Fibroblast of the conjunctiva (primary cell): ENCODE measurements at regions not wholly inside any gene's neighbourhood (a gene's known extent, or its start where the extent isn't known, plus 50 kb on each side); places are given as distances from the start of the nearest gene placed in this dataset.

Source experiments
- DNase-seq: peaks from one replicate; pipeline ENCODE4 v3.0.0-alpha.2; 2010; ENCODE audit warnings: low read depth

- DNase-seq = no peak
Observed at GRCh38 chr5:26669523-26669922, 368.9 kb downstream of the CDH9 start.

- no peak for DNase-seq
Observed at GRCh38 chr5:26669031-26669430, 369.4 kb downstream of the CDH9 start.

GRCh38 chr5:26666371-26666770 lies 372.0 kb downstream of the CDH9 start:
- DNase-seq = no peak

- DNase-seq = no peak
Observed at GRCh38 chr5:26663500-26663899, 374.9 kb downstream of the CDH9 start.

GRCh38 chr5:26662806-26663360 lies 375.5 kb downstream of the CDH9 start:
- DNase-seq = no peak

GRCh38 chr5:26660116-26660515 lies 378.3 kb downstream of the CDH9 start:
- DNase-seq = no peak

GRCh38 chr5:26649000-26649399 lies 389.4 kb downstream of the CDH9 start:
- no peak for DNase-seq

GRCh38 chr5:26647781-26648180 lies 390.6 kb downstream of the CDH9 start:
- DNase-seq = no peak

GRCh38 chr5:26645659-26646058 lies 392.7 kb downstream of the CDH9 start:
- DNase-seq = no peak

- no peak for DNase-seq
Observed at GRCh38 chr5:26641492-26641891, 396.9 kb downstream of the CDH9 start.

- no peak for DNase-seq
Observed at GRCh38 chr5:26625099-26625498, 413.3 kb downstream of the CDH9 start.

GRCh38 chr5:26622947-26623346 lies 415.4 kb downstream of the CDH9 start:
- no peak for DNase-seq

GRCh38 chr5:26610577-26610976 lies 427.8 kb downstream of the CDH9 start:
- DNase-seq = no peak

GRCh38 chr5:26601563-26601962 lies 436.8 kb downstream of the CDH9 start:
- no peak for DNase-seq

GRCh38 chr5:26582350-26583045 lies 455.9 kb downstream of the CDH9 start:
- no peak for DNase-seq

GRCh38 chr5:26579712-26580111 lies 458.7 kb downstream of the CDH9 start:
- no peak for DNase-seq

- no peak for DNase-seq
Observed at GRCh38 chr5:26578002-26578401, 460.4 kb downstream of the CDH9 start.

- DNase-seq = no peak
Observed at GRCh38 chr5:26572480-26572879, 465.9 kb downstream of the CDH9 start.

GRCh38 chr5:26569929-26570258 lies 468.5 kb downstream of the CDH9 start:
- DNase-seq = no peak

- DNase-seq = no peak
Observed at GRCh38 chr5:26569241-26569928, 469.0 kb downstream of the CDH9 start.

- DNase-seq = no peak
Observed at GRCh38 chr5:26568316-26568715, 470.1 kb downstream of the CDH9 start.

GRCh38 chr5:26563979-26564378 lies 474.4 kb downstream of the CDH9 start:
- no peak for DNase-seq

- no peak for DNase-seq
Observed at GRCh38 chr5:26553079-26553478, 485.3 kb downstream of the CDH9 start.

- no peak for DNase-seq
Observed at GRCh38 chr5:26543987-26544386, 494.4 kb downstream of the CDH9 start.
